ENCODE measurements at regions not wholly inside any gene's neighbourhood (a gene's known extent, or its start where the extent isn't known, plus 50 kb on each side); places are given as distances from the start of the nearest gene placed in this dataset.
"Not testable (repeated sequence)": the region's sequence is repeated elsewhere in the genome, so short reads cannot be mapped to it uniquely, and the experiment has no call there.

DNA sequence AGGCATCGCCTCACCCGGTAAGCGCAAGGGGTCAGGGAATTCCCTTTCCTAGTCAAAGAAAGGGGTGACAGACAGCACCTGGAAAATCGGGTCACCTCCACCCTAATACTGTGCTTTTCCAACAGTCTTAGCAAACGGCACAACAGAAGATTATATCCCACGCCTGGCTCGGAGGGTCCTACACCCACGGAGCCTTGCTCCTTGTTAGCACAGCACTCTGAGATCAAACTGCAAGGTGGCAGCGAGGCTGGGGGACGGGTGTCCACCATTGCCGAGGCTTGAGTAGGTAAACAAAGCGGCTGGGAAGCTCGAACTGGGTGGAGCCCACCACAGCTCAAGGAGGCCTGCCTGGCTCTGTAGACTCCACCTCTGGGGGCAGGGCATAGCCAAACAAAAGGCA is 315.6 kb downstream of the LTN1 start:
- not testable (repeated sequence) for TF ChIP-seq CTCF (conservative IDR thresholded peaks at IDR 0.05; ENCODE audit: low read length); EZH2phosphoT487 (IDR thresholded peaks at IDR 0.05; ENCODE audit: borderline replicate concordance)

Data from Loucy (cell line).